ENCODE measurements at regions not wholly inside any gene's neighbourhood (a gene's known extent, or its start where the extent isn't known, plus 50 kb on each side); places are given as distances from the start of the nearest gene placed in this dataset.
A peak's percentile ranks its signal among the peaks of the same experiment; 100 is the strongest.
"Not testable (repeated sequence)": the region's sequence is repeated elsewhere in the genome, so short reads cannot be mapped to it uniquely, and the experiment has no call there.

DNA sequence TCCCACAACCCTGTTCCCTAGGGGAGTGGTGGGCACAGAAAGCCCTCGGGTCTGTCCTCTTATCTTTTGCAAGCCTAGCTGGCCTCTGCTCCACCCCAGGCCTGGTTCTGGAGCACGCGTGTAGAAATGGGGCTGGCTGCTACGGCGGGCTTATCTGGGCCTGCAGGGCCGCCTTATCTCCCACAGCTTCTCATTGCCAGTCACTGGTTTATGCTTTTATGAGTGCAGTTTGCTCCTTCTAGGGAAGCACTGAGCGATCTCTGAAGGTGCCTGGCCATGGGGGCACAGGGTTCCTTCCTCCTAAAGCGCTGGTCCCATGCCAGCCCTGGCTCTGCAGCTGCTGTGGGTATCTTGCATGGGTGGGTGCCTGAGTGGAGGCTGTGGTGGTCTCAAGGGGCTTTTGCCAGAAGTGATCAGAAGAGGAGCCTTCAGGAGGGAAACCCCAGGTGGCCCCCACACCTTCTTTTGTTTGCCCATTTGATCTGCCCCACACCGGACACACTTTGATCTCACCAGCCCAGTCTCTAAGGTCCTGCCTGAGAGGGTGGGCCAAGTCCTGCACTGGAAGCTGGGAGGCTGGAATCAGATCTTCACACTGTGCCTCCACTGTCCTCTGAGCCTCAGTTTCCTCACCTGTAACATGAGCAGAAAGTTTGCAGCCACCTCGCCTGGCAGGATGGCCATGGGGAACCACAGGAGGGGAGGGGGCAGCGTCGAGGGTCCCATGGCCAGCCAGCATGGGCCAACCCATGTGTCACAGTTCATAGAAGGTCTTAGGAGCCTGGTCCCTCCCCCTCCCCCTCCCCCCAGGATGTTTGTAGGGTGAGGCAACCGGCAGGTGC, 86.6 kb upstream of the FGF3 start:
- no peak for DNase-seq

DNA sequence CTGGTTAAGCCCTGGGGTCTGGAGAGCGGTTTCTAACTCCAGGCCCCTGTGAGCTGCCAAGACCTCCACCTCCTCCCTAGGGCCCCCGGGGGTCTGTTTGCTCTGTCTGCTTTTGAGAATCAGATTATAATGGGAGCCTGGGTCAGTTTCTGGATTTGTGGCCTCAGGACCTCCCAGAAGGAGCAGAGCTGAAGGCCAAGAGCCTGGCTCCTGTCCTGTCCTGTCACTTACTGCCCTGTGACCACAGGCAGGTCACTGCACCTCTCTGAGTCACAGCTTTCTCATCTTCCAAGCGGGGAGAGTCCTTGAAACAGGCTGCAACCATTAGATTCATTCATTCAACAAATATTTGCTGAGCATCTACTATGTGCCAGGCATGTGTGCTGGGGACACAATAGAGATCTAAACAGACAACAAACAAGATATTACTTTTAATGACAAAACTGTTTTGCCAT, 87.3 kb upstream of the FGF3 start:
- DNase-seq, result no peak

DNA sequence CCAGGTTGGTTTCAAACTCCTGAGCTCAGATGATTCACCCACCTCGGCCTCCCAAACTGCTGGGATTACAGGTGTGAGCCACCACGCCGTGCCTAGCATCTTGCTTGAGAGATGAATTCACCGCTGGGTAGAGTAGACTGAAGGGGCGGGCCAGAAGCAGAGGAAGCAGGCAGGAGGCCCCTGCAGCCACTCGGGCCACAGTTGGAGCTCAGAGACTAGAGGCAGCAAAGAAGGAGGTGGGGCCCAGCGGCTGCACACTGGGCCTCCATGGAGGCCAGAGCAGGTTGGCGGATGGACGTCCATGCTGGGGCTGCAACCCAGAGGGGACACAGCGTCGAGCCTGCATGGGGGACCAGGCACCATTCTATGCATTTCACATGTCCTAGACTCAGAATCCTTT, 88.4 kb upstream of the FGF3 start:
- DNase-seq, result no peak

DNA sequence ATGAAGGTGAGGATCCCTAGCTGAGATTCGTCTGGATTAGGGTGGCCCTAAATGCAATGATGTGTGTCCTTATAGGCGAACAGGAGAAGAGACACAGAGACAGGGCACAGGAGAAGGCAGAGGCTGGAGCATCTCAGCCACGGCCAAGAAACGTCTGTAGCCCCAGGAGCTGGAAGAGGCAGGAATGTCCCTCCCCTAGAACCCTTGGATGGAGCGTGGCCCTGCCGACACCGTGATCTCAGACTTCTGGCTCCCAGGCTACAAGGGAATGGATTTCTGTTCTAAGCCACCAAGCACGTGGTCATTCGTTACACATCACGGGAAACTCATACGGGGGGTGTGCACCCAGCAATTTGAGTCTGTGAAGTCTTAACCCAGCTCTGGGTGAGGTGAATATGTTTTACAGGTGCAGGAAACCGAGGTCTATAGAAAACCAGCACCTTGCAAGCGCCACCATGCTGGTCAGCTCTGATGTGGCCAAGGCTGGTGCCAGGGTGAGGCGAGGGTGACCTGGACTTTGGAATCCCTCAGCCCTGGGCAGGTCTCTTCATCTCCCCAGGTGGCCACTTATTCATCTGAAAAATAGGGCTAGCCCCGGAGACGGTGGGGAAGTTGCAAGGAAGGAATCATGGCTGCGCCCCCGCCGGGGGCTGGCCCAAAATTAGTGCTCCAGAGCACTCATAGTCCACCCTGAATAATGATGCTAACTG, 89.5 kb upstream of the FGF3 start:
- DNase-seq, result no peak

DNA sequence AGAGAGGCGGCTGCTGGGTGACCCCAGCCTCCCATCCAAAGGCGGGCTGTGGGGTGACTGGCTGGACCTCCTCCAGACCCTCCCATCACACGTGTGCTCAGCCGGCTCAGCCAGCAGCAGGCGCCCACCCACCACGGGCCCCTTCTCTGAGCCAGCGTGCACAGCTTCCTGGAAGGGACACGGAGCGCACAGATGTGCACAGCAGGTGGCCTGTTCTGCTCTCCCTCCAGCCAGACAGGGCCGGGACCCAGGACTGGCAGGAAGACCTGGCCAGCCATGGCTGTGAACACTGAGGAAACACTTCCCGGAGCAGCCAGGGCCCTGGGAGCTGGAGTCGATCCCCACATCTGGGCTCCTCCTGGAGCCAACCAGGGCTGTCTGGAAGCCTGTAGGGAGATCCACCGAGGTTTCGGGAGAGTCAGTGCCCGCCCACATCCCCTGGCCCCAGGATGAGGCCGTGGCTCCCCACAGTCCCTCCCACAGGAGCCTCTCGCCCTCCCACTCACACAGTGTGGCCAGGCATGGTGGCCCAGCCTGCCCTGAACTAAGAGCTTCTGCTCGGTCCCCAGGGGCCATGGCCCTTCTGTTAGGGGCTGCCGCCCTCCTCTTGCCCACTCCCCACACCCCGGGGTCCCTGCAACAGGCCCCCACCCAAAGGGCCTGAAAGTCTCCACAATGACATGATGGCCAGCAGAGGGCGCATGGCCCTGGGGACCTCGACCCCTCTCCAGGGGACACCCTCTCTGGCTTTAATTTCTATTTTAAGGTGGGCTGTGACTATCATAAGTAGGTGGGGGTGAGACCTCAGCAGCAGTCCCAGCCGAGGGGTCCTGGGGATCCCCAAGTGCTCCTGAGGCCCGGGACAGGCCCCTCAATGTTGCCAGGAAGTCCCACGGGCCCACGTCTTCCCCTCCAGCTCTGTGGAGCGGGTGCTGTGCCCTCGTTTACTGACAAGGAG, 90.6 kb upstream of the FGF3 start:
- DNase-seq, result no peak

DNA sequence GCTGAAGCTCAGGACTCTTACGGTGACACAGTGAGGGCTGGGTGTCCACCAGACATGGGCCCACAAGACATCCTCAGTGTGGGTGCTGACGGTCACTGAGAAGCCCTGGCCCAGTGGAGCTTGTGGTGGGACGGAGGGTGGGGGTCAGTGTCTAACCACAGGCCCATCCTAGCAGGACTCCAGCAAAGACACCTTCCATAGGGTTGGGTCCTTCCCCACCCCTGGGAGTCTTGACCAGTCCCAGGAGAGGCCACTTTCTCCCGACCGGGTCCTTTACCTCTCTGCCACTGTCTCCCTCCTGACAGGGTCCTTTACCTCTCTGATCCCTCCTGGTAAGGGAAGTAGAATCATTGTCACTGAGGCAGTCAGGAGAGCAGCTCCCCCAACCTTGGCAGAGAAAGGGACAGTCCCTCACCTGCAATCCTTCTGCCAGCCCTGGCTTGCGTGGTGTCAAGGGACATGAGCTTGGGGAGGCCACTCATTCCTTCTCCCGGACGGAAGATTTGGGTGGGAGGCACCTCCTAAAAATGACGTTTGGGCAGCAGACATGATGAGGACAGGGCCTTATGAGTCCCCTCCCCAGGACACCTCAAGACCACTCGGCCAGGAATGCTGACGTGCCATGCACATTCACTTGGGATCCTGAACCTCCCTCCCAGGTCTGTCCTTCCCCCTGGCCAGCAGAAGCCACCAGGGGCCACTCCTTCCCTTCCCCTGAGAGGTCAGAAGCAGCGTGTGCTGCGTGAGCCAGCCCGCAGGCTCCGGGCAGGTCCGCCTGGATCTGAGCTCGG, 91.5 kb upstream of the FGF3 start:
- no peak for DNase-seq

DNA sequence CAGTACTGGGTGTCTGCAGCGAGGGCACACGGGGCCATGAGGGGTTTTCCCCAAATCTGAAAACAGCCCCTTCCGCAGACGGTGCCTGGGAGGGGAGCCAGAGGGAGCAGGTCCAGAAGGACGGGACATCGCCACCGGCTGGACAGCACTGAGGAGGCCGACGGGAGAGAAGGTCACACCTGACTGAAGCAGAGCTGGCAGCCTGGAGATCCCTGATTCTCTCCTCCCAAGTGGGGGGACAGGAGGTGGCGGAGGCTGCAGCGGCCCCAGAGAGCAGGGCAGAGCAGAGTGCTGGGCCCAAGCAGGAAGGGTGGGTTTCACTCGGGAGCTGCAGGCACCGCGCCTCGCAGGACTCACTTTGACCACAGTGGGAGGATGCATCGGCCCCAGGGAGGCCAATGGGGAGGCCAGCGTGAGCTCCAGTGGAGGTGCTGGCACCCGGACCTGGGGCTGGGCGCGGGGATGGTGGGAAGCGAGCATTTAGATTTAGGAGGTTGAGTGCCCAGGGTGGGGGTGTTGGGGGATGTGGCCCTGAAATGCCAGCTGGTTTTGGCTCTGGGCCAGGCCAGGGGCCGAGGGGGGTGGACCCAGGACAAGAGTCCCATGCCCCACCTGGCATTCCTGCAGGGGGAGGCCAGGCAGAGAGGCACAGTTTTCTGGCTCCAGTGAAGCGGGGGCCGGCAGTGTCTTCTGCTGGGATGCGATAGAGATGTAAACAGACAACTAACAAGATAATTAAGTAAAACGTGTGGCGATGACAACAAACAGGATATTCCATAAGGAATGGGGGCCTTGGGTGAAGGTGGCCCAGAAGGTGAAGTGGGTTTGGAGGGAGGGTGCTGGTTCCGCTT, 92.3 kb upstream of the FGF3 start:
- no peak for DNase-seq

DNA sequence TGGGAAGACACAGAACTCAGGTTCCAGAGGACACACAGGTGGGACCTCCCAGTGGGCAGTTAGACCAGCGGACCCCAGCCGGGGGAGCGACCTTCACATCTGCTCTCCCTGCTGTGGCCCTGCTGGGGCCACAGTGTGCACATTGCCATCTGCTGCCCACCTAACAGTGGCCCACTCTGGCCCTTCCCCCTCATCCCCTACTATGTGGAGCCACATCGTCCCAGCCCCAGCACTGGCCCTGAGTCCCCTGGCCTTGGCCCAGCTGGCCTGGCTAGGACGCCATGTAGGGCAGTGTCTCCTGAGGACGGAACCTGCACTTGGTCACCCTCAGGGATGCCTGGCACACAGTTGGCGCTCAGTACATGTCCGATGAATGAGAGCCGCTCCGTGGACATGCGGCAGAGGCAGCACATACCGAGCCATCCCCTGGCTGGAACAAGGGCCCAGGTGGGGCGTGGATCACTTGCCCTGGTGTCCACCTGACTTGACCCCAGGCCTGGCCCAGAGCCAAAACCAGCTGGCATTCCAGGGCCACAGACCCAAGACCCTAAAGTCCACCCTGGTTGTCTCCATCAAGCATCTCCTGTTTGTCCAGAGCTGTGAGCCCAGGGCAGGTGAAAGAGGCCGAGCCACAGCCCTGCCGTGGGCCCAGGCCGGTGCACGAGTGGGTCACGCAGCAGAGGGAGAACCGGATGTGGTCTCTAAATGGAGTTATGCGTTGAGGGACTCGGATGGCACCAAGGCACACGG, 93.1 kb upstream of the FGF3 start:
- no peak for DNase-seq

DNA sequence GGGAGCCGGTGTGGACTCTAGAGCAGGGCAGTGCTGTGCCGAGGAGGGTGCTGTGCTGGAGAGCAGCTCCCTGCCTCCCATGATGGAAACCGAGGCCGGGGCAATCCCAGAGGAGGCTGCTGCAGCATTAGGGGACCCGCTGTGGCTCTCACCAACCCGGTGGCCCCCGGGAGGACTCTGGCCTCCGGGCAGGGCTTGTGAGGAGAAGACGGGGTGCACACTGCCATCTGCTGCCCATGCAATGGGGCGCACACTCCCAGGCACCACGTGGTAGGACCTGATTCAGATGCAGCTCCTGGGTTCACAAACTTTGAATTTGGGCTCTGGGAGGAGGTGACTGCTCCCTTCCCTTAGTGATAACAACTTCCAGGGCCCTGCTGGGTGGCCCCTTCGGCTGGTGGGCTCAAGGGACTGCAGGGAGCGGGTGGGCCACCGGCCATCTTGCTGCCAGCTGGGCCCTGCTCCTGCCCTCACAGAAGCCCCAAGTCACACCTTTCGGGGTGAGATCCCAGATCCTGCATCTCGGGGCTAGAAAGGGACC, 93.8 kb upstream of the FGF3 start:
- DNase-seq, result no peak

DNA sequence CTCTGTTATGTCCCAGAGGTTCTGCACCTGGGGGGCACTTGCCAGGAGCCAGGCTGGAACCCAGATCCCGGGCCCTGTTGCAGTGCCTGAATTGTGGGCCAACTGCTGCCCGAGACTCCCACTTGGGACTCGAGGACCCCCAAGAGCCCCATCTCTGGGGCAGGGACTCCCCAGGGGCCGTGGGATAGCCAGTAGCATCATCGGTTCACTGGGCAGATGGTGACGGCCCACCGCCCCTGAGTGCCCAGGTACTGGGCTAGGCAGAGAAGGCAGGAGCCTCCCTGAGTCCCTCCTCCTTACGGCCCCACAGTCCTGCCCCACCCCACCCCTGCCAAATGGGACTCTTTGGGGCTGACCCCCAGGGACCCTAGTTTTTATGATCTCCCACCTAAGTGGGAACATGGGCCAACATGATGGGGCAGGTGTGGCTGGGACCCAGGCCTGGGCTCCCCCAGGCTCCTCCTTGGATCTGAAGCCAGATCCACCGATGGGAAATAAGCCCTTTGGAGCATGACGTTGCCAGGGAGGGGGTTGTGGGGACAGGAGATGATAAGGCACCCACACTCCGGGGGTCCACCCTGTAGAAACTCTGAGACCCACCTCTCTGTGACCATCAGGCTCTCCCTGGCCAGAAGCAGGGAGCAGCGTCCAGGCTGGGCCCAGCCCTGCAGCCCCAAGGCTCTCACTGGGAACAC, 94.5 kb upstream of the FGF3 start:
- DNase-seq, result no peak

DNA sequence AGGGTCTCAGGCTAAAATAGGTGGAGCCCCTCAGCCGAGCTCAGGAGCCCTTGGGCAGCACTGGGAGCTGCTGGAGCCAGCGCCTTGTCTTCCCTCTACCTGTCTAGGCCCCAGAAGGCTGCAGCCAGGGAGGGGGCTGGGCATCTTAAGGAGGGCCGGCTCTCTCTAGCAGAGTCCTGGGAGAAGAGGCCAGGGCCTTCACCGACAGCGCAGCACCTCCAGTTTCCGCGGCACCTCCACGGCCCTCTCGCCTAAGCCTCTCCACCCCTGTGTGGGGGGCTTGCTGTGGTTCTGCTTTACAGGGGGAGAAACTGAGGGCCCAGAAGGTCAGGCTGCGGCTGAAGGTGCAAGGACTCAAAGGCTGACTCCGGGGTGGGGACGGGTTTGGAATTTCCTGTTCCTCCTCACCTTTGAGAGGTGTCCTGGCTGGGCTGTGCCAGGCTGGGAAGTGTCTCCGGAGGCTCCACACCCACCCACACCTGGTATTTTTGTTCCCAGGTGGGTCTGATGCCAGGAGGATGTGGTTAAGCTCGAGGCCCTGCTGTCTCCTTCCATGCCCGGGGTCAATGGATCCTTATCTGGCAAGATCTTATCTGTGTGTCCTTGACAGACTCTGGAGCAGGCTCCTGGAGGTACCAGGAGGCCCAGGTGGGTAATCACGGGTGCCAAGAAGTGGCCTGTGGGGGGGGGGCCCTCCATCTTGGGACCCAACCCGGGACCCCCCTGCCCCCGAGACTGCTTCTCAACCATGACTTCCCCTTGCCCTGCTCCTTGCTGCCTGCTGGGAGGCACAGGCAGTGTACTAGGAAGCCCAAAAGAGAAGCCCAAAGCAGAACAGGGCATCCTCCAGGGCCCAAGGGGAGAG, 95.3 kb upstream of the FGF3 start:
- no peak for DNase-seq

DNA sequence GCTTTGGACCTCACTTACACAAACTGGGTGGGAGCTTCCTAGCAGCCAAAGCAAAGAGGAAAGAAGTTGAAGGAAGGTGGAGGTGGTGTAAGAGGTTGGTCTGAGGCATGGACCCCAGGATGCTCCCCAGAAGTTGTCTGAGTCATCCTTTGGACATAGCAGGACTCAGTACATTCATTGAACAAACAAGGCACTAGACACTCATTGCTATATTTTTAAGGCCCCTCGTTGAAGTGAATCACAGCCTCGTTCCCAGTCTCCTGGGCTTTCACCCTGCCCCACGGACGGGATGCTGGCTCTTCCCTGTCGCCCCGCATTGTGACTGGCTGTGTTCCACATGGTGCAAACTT, 95.9 kb upstream of the FGF3 start:
- no peak for DNase-seq

DNA sequence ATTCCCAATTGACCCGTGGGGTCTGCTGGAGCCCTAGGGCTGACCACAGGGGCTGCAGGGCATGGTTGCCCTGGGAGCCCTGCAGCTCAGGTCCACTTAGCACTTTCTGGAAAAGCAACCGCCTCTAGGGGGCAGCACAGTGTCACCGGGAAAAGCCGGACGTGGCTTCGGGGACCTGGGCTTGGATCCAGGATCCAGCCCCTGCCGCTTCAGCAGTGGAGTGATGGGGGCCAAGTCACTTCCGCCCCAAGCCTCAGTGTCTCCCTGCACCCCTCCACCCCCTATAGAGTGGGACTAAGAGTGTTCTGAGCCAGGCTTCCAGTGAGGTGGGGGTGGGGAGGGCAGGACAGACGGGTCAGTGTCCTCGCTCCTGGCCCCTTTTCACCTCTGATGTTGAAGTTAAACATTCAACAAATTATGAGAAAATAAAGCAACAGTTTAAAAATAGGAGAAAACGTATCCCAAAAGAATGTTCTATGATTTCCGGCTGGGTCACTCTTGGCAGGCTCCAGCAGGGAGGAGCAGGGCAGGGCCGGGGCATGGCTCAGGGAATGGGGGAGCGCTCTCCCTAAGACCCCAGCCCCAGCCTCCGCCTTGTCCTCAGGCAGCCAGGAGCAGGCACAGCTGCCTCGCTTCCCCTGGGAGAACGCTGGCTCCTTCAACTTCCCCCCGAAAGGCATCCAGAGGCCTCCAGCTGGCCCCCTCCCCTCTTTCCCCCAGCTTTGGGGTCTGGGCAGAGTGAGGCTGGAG, 96.5 kb upstream of the FGF3 start:
- DNase-seq, result peak; percentile 8 to 50

DNA sequence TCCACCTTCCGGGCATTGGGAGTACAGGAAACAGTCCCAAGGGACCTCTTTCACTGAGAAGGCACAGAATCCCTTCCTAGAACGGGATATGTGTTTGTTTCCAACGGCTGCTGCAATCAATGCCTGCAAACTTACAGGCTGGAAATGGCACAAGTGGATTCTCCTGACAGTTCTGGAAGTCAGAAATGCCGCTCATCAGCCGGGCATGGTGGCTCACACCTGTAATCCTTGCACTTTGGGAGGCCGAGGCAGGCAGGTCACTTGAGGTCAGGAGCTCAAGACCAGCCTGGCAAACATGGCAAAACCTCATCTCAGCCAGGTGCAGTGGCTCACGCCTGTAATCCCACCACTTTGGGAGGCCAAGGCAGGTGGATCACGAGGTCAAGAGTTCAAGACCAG, 97.0 kb upstream of the FGF3 start:
- not testable (repeated sequence) for DNase-seq

DNA sequence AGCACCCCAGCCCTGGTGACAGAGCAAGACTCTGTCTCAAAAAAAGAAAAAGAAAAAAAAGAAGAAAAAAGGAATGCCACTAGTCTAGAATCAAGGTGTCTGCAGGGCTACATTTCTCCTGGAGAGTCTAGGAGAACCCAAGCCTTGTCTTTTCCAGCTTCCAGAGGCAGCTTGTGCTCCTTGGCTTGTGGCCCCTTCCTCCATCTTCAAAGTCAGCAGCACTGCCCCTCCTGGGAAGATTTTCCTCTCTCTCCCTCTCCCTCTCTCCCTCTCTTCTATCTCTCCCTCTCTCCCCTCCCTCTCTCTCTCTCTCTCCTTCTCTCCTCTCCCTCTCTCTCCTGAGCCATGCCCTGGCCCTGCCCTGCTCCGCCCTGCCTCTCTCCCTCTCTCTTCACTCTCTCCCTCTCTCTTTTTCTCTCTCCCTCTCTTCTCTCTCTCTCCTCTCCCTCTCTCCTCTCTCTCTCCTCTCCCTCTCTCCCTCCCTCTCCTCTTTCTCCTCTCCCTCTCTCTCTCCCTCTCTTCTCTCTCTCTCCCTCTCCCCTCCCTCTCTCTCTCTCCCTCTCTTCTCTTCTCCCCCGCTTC, 97.7 kb upstream of the FGF3 start:
- no peak for DNase-seq

DNA sequence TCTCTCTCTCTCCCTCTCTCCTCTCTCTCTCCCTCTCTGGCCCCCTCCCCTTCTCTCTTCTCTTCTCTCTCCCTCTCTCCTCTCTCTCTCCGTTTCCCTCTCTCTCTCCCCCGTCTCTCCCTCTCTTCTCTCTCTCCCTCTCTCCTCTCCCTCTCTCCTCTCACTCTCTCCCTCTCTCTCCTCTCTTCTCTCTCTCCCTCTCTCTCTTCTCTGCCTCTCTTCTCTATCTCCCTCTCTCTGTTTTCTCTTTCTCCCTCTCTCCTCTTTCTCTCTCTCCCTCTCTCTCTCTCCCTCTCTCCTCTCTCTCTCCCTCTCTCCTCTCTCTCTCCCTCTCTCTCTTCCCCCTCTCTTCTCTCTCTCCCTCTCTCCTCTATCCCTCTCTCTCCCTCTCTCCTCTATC, 98.3 kb upstream of the FGF3 start:
- no peak for DNase-seq

DNA sequence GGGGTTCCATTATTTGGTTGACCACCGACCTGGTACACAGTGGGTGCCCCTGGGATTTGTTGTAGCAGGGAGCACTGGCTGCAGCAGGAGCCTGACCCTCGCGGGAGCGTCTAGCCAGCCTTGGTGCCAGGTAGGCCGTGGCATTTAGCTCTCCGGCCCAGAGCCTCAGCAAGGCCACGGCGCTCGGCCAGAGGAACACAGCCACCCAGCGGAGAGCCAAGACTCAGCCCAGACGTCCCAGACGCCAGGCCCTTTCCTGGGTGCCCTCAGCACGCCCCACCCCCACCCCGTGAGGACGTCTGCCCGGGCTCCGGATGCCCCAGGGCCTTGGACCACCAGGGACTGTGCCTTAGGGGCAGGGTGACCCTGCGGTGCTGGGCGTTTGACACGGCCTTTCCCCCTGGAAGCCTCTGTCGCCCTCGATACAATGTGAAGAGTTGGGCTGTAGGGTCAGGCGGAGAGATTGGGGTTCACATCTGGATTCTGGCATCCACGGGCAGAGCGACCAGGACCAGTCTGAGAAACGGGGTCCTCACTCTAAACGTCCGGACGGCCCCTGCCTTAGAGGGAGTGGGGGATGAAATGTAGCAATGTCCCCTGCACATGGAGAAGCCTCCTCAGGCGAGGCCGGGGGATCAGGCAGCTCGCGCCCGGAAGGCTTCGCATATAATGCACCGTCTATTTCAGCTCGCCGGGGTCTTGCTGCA, 99.2 kb upstream of the FGF3 start:
- no peak for DNase-seq

All from NCI-H1930 (cell line).